ENCODE measurements at regions not wholly inside any gene's neighbourhood (a gene's known extent, or its start where the extent isn't known, plus 50 kb on each side); places are given as distances from the start of the nearest gene placed in this dataset.

- no peak overlapping the region for H3K4me3 ChIP-seq
- no peaks in the 10 kb centered on the region for H4K20me1 ChIP-seq (ENCODE audit: control insufficient read depth, insufficient read depth)
- H2AFZ ChIP-seq (ENCODE audit: control insufficient read depth, low read depth, low read length) = no peak overlapping the region
- SMC1A ChIA-PET (ENCODE audit: uncharacterized antibody, unreplicated experiment) = no interaction called here
- no peaks in the 10 kb centered on the region; a peak in 1 of 4 replicates for H3K27me3 ChIP-seq (replicated peaks in 1 of 2; ENCODE audit: control insufficient read depth in 2 of 2, insufficient read depth in 2 of 2, low read length in 1 of 2)
- WGBS (ENCODE audit: insufficient coverage, insufficient replicate concordance, low lambda C conversion rate, missing lambda C conversion rate) = 24% methylated on average over 3 of the region's 3 CpGs
- H3K4me1 ChIP-seq (ENCODE audit: control insufficient read depth, insufficient read depth, low read length) = no peaks in the 10 kb centered on the region
- CTCF ChIA-PET = no interaction called here
- no peak overlapping the region for H3K9ac ChIP-seq (ENCODE audit: control insufficient read depth, insufficient read depth, low read length)
- no peaks in the 10 kb centered on the region for H3K79me2 ChIP-seq (ENCODE audit: control insufficient read depth, insufficient read depth, low read length)
- H3K4me2 ChIP-seq (ENCODE audit: control insufficient read depth, insufficient read depth) = no peak overlapping the region
- FAIRE-seq (no peak), DNase-seq (ENCODE audit: low read depth, low spot score) (no peak), ATAC-seq (no peak)
- H3K27ac ChIP-seq (ENCODE audit: control insufficient read depth, insufficient read depth) = no peak overlapping the region
- intact Hi-C loops (cut with micrococcal nuclease; ENCODE audit: unreplicated experiment) = no loop called here
- RAD21 ChIA-PET (ENCODE audit: unreplicated experiment) = no interaction called here
- TF ChIP-seq ZBTB33 (IDR thresholded peaks at IDR 0.05) (no peak), NBN (IDR thresholded peaks at IDR 0.05) (no peak), MTA2 (IDR thresholded peaks at IDR 0.05; ENCODE audit: low read depth) (no peak), HCFC1 (IDR thresholded peaks at IDR 0.05; ENCODE audit: low read length) (no peak), NR2C2 (IDR thresholded peaks at IDR 0.05; ENCODE audit: borderline replicate concordance, control insufficient read depth, insufficient read length, low read depth) (no peak), ASH2L (IDR thresholded peaks at IDR 0.05; ENCODE audit: borderline replicate concordance, low read depth) (no peak), SMAD1 (IDR thresholded peaks at IDR 0.05; ENCODE audit: low read depth, partially characterized antibody) (no peak), ZBED1 (IDR thresholded peaks at IDR 0.05; ENCODE audit: borderline replicate concordance) (no peak), SRF (IDR thresholded peaks at IDR 0.05; ENCODE audit: low read depth in 2 of 2, low read length in 2 of 2) (no peak), DPF2 (IDR thresholded peaks at IDR 0.05) (no peak), CBX5 (IDR thresholded peaks at IDR 0.05; ENCODE audit: low read depth) (no peak), SMC3 (IDR thresholded peaks at IDR 0.05; ENCODE audit: borderline replicate concordance, low read length) (no peak), BCL11A (IDR thresholded peaks at IDR 0.05; ENCODE audit: low read depth, low read length) (no peak), NRF1 (conservative IDR thresholded peaks at IDR 0.05; ENCODE audit: low read depth, low read length) (no peak), GATAD2B (conservative IDR thresholded peaks at IDR 0.05; ENCODE audit: low read depth) (no peak), CEBPZ (IDR thresholded peaks at IDR 0.05; ENCODE audit: low read depth, low read length) (no peak), USF1 (IDR thresholded peaks at IDR 0.05; ENCODE audit: borderline replicate concordance, extremely low read length, insufficient read depth, low read depth, low read length) (no peak), RFX5 (IDR thresholded peaks at IDR 0.05; ENCODE audit: low read depth, low read length) (no peak), SP1 (IDR thresholded peaks at IDR 0.05; ENCODE audit: low read depth, low read length) (no peak), SMAD5 (IDR thresholded peaks at IDR 0.05; ENCODE audit: low read depth) (no peak)
- in situ Hi-C loops (cut with MboI) = no loop called here
- H3K9me3 ChIP-seq (replicated peaks; ENCODE audit: control insufficient read depth, insufficient read depth, low read length) = no peaks in the 10 kb centered on the region
- BruUV-seq (replicated peaks) = no TSS peak
- POLR2A ChIA-PET = no interaction called here
- no peaks in the 10 kb centered on the region for H3K36me3 ChIP-seq (ENCODE audit: control insufficient read depth in 2 of 2, insufficient read depth in 2 of 2, low read length in 1 of 2)
Observed at GRCh38 chr10:29850371-29850770, 209.0 kb downstream of the JCAD start.
